Thyroid gland (tissue), 4 donors: ENCODE measurements at regions not wholly inside any gene's neighbourhood (a gene's known extent, or its start where the extent isn't known, plus 50 kb on each side); places are given as distances from the start of the nearest gene placed in this dataset.

Experiments
- DNase-seq, 2 donors: peaks; one replicate each; pipeline ENCODE4 v3.0.0-alpha.2; 2019
- H3K27ac ChIP-seq, 3 donors: fragments of 200-600 bp; sonication (generic); 1 replicate in 2 of 3; 2 replicates in 1 of 3; pipeline ENCODE4 v1.5.1; 2016 to 2019; ENCODE audit warnings: mild to moderate bottlenecking in 1 of 3, moderate library complexity in 1 of 3
- H3K27me3 ChIP-seq: fragments of 200-600 bp; sonication (generic); one replicate; pipeline ENCODE4 v1.5.1; 2019
- H3K36me3 ChIP-seq, 2 donors: fragments of 200-600 bp; sonication (generic); one replicate each; pipeline ENCODE4 v1.5.1; 2016 to 2019
- H3K4me1 ChIP-seq, 2 donors: fragments of 200-600 bp; sonication (generic); one replicate each; pipeline ENCODE4 v1.5.1; 2017 to 2019
- H3K4me3 ChIP-seq, 3 donors: fragments of 200-600 bp; sonication (generic); replicated peaks in 1 of 3; 1 replicate in 2 of 3; 2 replicates in 1 of 3; pipeline ENCODE4 v1.5.1; 2016; ENCODE audit warnings: mild to moderate bottlenecking in 1 of 3
- H3K9me3 ChIP-seq: fragments of 200-600 bp; sonication (generic); one replicate; pipeline ENCODE4 v1.5.1; 2017
- POLR2A ChIP-seq, 2 donors: fragments of 450-650 bp; IDR thresholded peaks; one replicate each; pipeline ENCODE4 v1.6.1; 2017; ENCODE audit warnings: antibody characterized with exemption in 2 of 2, mild to moderate bottlenecking in 2 of 2, moderate library complexity in 1 of 2
- WGBS, 2 donors: methylation state at CpG; one replicate each; pipeline ENCODE4 v1.1.5; 2017; 5-methylcytosine and 5-hydroxymethylcytosine counted together
- intact Hi-C: fragments of 100-400 bp; cut with DNase I; formaldehyde crosslinking; loops from one replicate; pipeline ENCODE4 v1.15.1; 2023
- TF ChIP-seq, protein P1 (sequence below), 6 experiments: fragments of 200-600 bp in 3 of 6; fragments of 450-650 bp in 3 of 6; sonication (generic) in 3 of 6; IDR thresholded peaks; one replicate each; pipeline ENCODE4 v1.5.1; 2016 to 2019; ENCODE audit warnings: antibody characterized with exemption in 6 of 6, mild to moderate bottlenecking in 2 of 6, inconsistent platforms in 1 of 6, moderate library complexity in 1 of 6

DNA sequence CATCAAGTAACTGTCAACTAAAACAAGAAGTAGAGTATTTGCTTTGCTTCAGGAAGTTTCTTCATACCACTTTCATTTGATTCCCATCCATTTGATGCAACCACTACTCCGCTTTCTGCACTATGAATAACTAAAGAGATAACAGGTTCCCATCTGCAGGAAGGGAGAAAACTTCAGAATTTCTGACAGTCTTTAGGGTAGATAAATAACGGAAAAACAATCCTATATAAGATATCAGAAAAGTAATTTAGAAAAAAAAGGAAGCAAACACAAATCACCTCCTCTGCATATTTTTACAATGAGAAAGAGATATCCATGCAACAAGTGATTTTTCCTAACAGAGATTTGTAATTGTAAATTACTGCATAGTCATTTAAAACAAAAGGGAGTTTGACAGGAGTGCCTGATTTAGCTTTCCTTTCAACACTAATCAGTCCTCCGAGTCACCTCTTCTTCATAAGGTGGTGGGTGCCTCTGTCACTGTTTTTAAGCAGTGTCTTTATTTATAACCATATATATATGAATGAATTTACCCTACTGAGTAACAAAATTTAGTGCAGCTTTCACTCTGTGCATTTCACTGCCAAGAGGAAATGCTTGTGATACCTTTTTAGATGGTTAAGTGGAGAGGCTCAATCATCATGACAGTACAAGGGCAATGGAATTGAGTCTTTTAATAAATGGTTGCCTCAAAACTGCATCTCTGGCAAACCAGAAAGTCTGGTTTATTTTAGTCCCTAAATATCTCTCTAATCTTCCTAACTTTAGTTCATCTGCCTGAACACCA lies 1920.4 kb downstream of the MRPL39 start:
- Histone ChIP-seq H3K27me3 (no peaks in the 10 kb centered on the region), H3K4me3 (no peak overlapping the region), H3K4me1 (no peaks in the 10 kb centered on the region), H3K9me3 (no peaks in the 10 kb centered on the region), H3K27ac (no peak overlapping the region), H3K36me3 (no peaks in the 10 kb centered on the region)
- WGBS, 2 donors: 70 to 73% methylated on average over 3 of the region's 3 CpGs
- DNase-seq: no peak
- TF ChIP-seq, protein P1, sequence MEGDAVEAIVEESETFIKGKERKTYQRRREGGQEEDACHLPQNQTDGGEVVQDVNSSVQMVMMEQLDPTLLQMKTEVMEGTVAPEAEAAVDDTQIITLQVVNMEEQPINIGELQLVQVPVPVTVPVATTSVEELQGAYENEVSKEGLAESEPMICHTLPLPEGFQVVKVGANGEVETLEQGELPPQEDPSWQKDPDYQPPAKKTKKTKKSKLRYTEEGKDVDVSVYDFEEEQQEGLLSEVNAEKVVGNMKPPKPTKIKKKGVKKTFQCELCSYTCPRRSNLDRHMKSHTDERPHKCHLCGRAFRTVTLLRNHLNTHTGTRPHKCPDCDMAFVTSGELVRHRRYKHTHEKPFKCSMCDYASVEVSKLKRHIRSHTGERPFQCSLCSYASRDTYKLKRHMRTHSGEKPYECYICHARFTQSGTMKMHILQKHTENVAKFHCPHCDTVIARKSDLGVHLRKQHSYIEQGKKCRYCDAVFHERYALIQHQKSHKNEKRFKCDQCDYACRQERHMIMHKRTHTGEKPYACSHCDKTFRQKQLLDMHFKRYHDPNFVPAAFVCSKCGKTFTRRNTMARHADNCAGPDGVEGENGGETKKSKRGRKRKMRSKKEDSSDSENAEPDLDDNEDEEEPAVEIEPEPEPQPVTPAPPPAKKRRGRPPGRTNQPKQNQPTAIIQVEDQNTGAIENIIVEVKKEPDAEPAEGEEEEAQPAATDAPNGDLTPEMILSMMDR (IDR thresholded peaks at IDR 0.05): no peak
- no peak for TF ChIP-seq POLR2A (IDR thresholded peaks at IDR 0.05)
- intact Hi-C loops: no loop called here

DNA sequence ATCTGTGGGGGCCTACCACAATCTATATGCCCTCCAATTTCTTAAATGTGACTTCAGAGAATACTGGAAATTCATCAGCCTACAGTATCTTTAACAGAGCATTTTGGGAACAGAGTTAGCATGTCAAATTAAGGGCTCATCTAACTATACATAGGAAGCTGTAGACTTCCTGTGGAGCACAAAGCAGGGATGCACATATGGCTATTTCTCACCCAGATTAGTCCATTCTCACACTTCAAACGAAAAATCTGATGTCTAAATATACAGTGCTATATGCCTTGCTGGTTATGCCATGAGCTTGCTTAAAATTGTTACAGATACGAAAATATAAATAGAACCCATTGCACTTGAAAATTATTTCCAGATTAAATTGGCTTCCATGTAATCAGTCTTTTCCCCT lies 1922.8 kb downstream of the MRPL39 start:
- Histone ChIP-seq H3K4me3 (no peak overlapping the region), H3K4me1 (no peaks in the 10 kb centered on the region), H3K27ac (no peak overlapping the region), H3K36me3 (no peaks in the 10 kb centered on the region), H3K27me3 (no peaks in the 10 kb centered on the region), H3K9me3 (no peaks in the 10 kb centered on the region)
- 63 to 71% methylated on average over 2 of the region's 2 CpGs for WGBS, 2 donors
- no peak for DNase-seq
- intact Hi-C loops: no loop called here
- TF ChIP-seq, protein P1 (IDR thresholded peaks at IDR 0.05): no peak
- TF ChIP-seq POLR2A (IDR thresholded peaks at IDR 0.05): no peak

DNA sequence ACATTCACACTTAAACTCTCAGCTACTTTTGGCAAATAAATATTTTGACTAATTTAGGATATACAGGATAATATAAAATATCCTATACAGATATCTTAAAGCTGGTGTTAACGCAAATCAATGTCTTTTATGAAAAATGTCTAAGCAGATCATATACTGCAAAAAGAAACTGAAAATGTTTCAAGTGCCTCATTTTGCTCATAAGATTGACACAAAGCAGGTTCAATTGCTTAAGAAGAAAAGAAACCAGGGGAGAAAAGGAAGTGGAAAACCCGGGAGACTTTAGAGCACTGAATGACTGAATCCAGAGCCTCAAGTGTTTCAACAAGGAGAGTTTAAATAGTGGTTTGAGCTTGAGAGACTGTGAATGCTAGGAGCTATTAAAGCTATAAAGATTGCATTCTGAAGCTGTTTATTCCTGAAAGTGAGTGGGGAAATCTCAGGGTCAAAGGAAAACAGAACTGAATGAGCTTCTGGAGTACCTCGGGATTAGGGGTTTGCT lies 1943.0 kb downstream of the MRPL39 start:
- H3K4me3 ChIP-seq: no peak overlapping the region
- WGBS, 2 donors: 34 to 38% methylated on average over 3 of the region's 3 CpGs
- intact Hi-C loops: no loop called here
- no peaks in the 10 kb centered on the region for H3K27me3 ChIP-seq
- no peak for DNase-seq
- H3K4me1 ChIP-seq: no peaks in the 10 kb centered on the region
- H3K9me3 ChIP-seq: no peaks in the 10 kb centered on the region
- no peaks in the 10 kb centered on the region for H3K36me3 ChIP-seq
- no peak overlapping the region for H3K27ac ChIP-seq
- TF ChIP-seq POLR2A (IDR thresholded peaks at IDR 0.05): no peak
- TF ChIP-seq, protein P1 (IDR thresholded peaks at IDR 0.05): no peak

- intact Hi-C loops: no loop called here
- 94 to 95% methylated on average over 3 of the region's 3 CpGs for WGBS, 2 donors
- H3K4me3 ChIP-seq: no peak overlapping the region
- no peak for DNase-seq
- H3K27me3 ChIP-seq: no peaks in the 10 kb centered on the region
- no peak overlapping the region for H3K27ac ChIP-seq
- no peaks in the 10 kb centered on the region for H3K36me3 ChIP-seq
- TF ChIP-seq, protein P1 (IDR thresholded peaks at IDR 0.05): no peak
- no peak for TF ChIP-seq POLR2A (IDR thresholded peaks at IDR 0.05)
- no peaks in the 10 kb centered on the region for H3K9me3 ChIP-seq
- H3K4me1 ChIP-seq: no peaks in the 10 kb centered on the region
Observed at GRCh38 chr21:23660560-23660959, 1946.7 kb downstream of the MRPL39 start.

GRCh38 chr21:23644768-23645167 lies 1962.5 kb downstream of the MRPL39 start:
- no peaks in the 10 kb centered on the region for H3K4me1 ChIP-seq
- H3K27me3 ChIP-seq: no peaks in the 10 kb centered on the region
- H3K36me3 ChIP-seq: no peaks in the 10 kb centered on the region
- no peak overlapping the region for H3K4me3 ChIP-seq
- 90 to 92% methylated on average over 2 of the region's 2 CpGs for WGBS, 2 donors
- no peaks in the 10 kb centered on the region for H3K9me3 ChIP-seq
- DNase-seq: no peak
- TF ChIP-seq, protein P1 (IDR thresholded peaks at IDR 0.05): no peak
- no peak for TF ChIP-seq POLR2A (IDR thresholded peaks at IDR 0.05)
- H3K27ac ChIP-seq: no peak overlapping the region
- intact Hi-C loops: no loop called here
